Endometrial microvascular endothelial cells (primary cell): ENCODE measurements at regions not wholly inside any gene's neighbourhood (a gene's known extent, or its start where the extent isn't known, plus 50 kb on each side); places are given as distances from the start of the nearest gene placed in this dataset.

Experiments used
- in situ Hi-C: cut with HindIII; loops from 2 replicates; pipeline ENCODE4 v1.10.0; 2017; ENCODE audit warnings: low sequenced_read_pairs, low pct_unique_long_range_greater_than_20kb; ENCODE audit errors: inconsistent ontology term

GRCh38 chr13:50676602-50677001 lies 166.9 kb downstream of the DLEU7 start:
- in situ Hi-C loops: no loop called here

- in situ Hi-C loops: no loop called here
These were observed 166.2 kb downstream of the DLEU7 start for GRCh38 chr13:50677258-50677657.

- in situ Hi-C loops: no loop called here
These were observed 165.6 kb downstream of the DLEU7 start for GRCh38 chr13:50677687-50678463.

- in situ Hi-C loops: no loop called here
These were observed 164.9 kb downstream of the DLEU7 start for GRCh38 chr13:50678464-50679162.

- in situ Hi-C loops: no loop called here
These were observed 164.2 kb downstream of the DLEU7 start for GRCh38 chr13:50679321-50679720.

GRCh38 chr13:50682002-50682401 lies 161.5 kb downstream of the DLEU7 start:
- in situ Hi-C loops: no loop called here

- in situ Hi-C loops: no loop called here
These were observed 160.5 kb downstream of the DLEU7 start for GRCh38 chr13:50682966-50683365.

GRCh38 chr13:50684366-50684765 lies 159.1 kb downstream of the DLEU7 start:
- in situ Hi-C loops: no loop called here

GRCh38 chr13:50685491-50685890 lies 158.0 kb downstream of the DLEU7 start:
- in situ Hi-C loops: no loop called here

GRCh38 chr13:50685956-50686355 lies 157.5 kb downstream of the DLEU7 start:
- in situ Hi-C loops: no loop called here

- in situ Hi-C loops: no loop called here
These were observed 156.9 kb downstream of the DLEU7 start for GRCh38 chr13:50686551-50686950.

- in situ Hi-C loops: no loop called here
These were observed 155.9 kb downstream of the DLEU7 start for GRCh38 chr13:50687545-50687944.

- in situ Hi-C loops: no loop called here
These were observed 153.5 kb downstream of the DLEU7 start for GRCh38 chr13:50690006-50690405.

- in situ Hi-C loops: no loop called here
These were observed 152.3 kb downstream of the DLEU7 start for GRCh38 chr13:50691176-50691680.

GRCh38 chr13:50691681-50692263 lies 151.7 kb downstream of the DLEU7 start:
- in situ Hi-C loops: no loop called here

- in situ Hi-C loops: no loop called here
These were observed 151.0 kb downstream of the DLEU7 start for GRCh38 chr13:50692396-50692915.

GRCh38 chr13:50693727-50694126 lies 149.8 kb downstream of the DLEU7 start:
- in situ Hi-C loops: no loop called here

GRCh38 chr13:50697746-50698539 lies 145.5 kb downstream of the DLEU7 start:
- in situ Hi-C loops: no loop called here
